ENCODE measurements at regions not wholly inside any gene's neighbourhood (a gene's known extent, or its start where the extent isn't known, plus 50 kb on each side); places are given as distances from the start of the nearest gene placed in this dataset.

DNA sequence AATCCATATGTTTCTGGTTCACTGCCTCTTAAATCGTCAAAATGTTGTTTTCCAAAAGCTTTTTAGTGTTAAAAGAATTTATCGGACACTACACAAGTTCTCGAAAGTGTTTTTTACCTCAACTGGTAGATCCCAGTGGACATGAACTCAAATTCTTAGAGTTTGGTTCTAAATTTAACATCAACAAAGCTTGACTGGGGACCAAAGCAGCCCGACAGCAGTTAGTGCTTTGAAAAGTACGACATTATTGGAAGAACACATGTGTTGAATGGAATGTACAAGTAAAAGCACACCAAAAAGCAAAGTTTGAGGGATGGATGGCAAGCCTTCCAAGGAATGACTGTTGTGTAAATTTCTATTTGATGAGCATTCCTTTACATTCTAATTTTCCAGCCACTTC, 803.9 kb upstream of the POU3F3 start:
- no peak for TF ChIP-seq FOXM1 (IDR thresholded peaks at IDR 0.05; ENCODE audit: borderline replicate concordance, low read depth)
- no peak for TF ChIP-seq ZBTB7A (IDR thresholded peaks at IDR 0.05; ENCODE audit: low read depth)
- TF ChIP-seq, protein P1, sequence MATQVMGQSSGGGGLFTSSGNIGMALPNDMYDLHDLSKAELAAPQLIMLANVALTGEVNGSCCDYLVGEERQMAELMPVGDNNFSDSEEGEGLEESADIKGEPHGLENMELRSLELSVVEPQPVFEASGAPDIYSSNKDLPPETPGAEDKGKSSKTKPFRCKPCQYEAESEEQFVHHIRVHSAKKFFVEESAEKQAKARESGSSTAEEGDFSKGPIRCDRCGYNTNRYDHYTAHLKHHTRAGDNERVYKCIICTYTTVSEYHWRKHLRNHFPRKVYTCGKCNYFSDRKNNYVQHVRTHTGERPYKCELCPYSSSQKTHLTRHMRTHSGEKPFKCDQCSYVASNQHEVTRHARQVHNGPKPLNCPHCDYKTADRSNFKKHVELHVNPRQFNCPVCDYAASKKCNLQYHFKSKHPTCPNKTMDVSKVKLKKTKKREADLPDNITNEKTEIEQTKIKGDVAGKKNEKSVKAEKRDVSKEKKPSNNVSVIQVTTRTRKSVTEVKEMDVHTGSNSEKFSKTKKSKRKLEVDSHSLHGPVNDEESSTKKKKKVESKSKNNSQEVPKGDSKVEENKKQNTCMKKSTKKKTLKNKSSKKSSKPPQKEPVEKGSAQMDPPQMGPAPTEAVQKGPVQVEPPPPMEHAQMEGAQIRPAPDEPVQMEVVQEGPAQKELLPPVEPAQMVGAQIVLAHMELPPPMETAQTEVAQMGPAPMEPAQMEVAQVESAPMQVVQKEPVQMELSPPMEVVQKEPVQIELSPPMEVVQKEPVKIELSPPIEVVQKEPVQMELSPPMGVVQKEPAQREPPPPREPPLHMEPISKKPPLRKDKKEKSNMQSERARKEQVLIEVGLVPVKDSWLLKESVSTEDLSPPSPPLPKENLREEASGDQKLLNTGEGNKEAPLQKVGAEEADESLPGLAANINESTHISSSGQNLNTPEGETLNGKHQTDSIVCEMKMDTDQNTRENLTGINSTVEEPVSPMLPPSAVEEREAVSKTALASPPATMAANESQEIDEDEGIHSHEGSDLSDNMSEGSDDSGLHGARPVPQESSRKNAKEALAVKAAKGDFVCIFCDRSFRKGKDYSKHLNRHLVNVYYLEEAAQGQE (IDR thresholded peaks at IDR 0.05; ENCODE audit: low read depth), result no peak
- TF ChIP-seq TAF1 (IDR thresholded peaks at IDR 0.05; ENCODE audit: low read depth), result no peak
- TF ChIP-seq USF1 (IDR thresholded peaks at IDR 0.05), result no peak
- TF ChIP-seq MAX (IDR thresholded peaks at IDR 0.05), result no peak
- TF ChIP-seq EP300 (IDR thresholded peaks at IDR 0.05; ENCODE audit: borderline replicate concordance), result no peak
- no peak for TF ChIP-seq YY1 (IDR thresholded peaks at IDR 0.05; ENCODE audit: low read depth)
- no peak for TF ChIP-seq NFIC (IDR thresholded peaks at IDR 0.05)
- no peak for TF ChIP-seq TCF12 (IDR thresholded peaks at IDR 0.05; ENCODE audit: low read depth)
- TF ChIP-seq RAD21 (IDR thresholded peaks at IDR 0.05; ENCODE audit: low read depth), result no peak
- no peak for TF ChIP-seq EGR1 (IDR thresholded peaks at IDR 0.05)
- TF ChIP-seq CREB1 (IDR thresholded peaks at IDR 0.05; ENCODE audit: low read depth), result no peak
- TF ChIP-seq CEBPB (IDR thresholded peaks at IDR 0.05), result no peak
